ENCODE measurements at regions not wholly inside any gene's neighbourhood (a gene's known extent, or its start where the extent isn't known, plus 50 kb on each side); places are given as distances from the start of the nearest gene placed in this dataset.

DNA sequence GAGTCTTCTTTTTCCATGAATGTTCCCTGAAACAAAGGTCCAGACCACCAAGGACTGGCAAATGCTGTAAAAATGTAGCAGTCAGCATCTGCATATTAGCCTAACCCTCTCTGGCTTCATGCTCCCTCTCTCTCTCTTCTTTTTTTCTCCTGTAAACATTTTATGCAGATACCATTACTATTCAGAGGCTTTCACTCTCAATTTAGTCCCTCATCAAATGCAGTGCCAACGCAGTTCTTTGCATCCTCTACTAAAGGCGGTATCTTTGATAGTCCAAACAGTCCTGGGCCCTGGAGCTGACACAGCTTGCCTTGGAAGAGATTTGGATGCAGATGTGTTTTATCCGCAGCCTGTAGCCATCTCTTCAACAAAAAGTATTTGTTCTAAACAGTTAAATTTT is 167.1 kb upstream of the MMS22L start:
- no peaks in the 10 kb centered on the region for H4K20me1 ChIP-seq (ENCODE audit: insufficient read depth, low read length)
- FAIRE-seq: no peak
- Mint-ChIP-seq H3K4me1 (ENCODE audit: low read depth, unreplicated experiment) (no peaks in the 10 kb centered on the region), H3K4me3 (ENCODE audit: unreplicated experiment) (no peak overlapping the region), H3K36me3 (ENCODE audit: low read depth, unreplicated experiment) (no peaks in the 10 kb centered on the region), H3K27ac (ENCODE audit: unreplicated experiment) (no peak overlapping the region), H3K27me3 (ENCODE audit: low read depth, unreplicated experiment) (no peaks in the 10 kb centered on the region), H3K9me3 (ENCODE audit: unreplicated experiment) (no peaks in the 10 kb centered on the region)
- no peak overlapping the region for H3K9ac ChIP-seq (ENCODE audit: low read length)
- no peaks in the 10 kb centered on the region for H3K9me3 ChIP-seq (ENCODE audit: insufficient read depth, low read depth, low read length)
- no peak overlapping the region for H3K27ac ChIP-seq (ENCODE audit: low read depth, low read length)
- no peaks in the 10 kb centered on the region for H3K4me1 ChIP-seq (ENCODE audit: insufficient read depth, low read length)
- no peak for DNase-seq (ENCODE audit: low read depth)
- H3K79me2 ChIP-seq (ENCODE audit: insufficient read depth, low read length): no peaks in the 10 kb centered on the region
- no peaks in the 10 kb centered on the region for H3K36me3 ChIP-seq (ENCODE audit: insufficient read depth, low read length)
- no peak overlapping the region for H2AFZ ChIP-seq (ENCODE audit: low read depth, low read length)
- H3K4me2 ChIP-seq (ENCODE audit: low read length): no peak overlapping the region
- no peak for TF ChIP-seq EZH2 (IDR thresholded peaks at IDR 0.05; ENCODE audit: insufficient read depth, low read length)
- TF ChIP-seq, protein P1, sequence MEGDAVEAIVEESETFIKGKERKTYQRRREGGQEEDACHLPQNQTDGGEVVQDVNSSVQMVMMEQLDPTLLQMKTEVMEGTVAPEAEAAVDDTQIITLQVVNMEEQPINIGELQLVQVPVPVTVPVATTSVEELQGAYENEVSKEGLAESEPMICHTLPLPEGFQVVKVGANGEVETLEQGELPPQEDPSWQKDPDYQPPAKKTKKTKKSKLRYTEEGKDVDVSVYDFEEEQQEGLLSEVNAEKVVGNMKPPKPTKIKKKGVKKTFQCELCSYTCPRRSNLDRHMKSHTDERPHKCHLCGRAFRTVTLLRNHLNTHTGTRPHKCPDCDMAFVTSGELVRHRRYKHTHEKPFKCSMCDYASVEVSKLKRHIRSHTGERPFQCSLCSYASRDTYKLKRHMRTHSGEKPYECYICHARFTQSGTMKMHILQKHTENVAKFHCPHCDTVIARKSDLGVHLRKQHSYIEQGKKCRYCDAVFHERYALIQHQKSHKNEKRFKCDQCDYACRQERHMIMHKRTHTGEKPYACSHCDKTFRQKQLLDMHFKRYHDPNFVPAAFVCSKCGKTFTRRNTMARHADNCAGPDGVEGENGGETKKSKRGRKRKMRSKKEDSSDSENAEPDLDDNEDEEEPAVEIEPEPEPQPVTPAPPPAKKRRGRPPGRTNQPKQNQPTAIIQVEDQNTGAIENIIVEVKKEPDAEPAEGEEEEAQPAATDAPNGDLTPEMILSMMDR (IDR thresholded peaks at IDR 0.05; ENCODE audit: insufficient read depth, low read depth, low read length): no peak
- H3K27me3 ChIP-seq (ENCODE audit: insufficient read depth, low read length): no peaks in the 10 kb centered on the region
- no peak overlapping the region for H3K4me3 ChIP-seq (ENCODE audit: insufficient read depth, low read depth, low read length)

DNA sequence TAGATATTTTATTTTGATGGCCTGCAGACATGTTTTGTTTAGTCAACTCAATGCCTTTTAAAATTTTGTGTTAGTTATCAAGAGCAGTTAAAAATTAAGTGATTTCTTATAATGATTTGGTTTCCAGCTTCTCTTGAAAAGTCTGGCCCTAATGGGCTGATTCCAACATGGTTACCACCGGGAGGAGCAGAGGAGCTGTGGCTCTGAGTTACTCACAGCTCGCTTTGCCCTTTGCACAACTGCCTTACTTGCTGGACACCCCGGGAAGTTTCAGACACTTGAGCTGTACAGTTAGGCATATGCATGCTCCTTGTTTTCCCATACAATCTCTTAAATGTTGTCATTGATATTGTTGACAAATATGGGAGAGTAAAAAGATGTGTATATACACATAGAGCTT is 173.1 kb upstream of the MMS22L start:
- Mint-ChIP-seq H3K9me3 (ENCODE audit: unreplicated experiment) (no peaks in the 10 kb centered on the region), H3K4me3 (ENCODE audit: unreplicated experiment) (no peak overlapping the region), H3K36me3 (ENCODE audit: low read depth, unreplicated experiment) (no peaks in the 10 kb centered on the region), H3K27ac (ENCODE audit: unreplicated experiment) (no peak overlapping the region), H3K27me3 (ENCODE audit: low read depth, unreplicated experiment) (no peaks in the 10 kb centered on the region), H3K4me1 (ENCODE audit: low read depth, unreplicated experiment) (no peaks in the 10 kb centered on the region)
- no peak overlapping the region for H3K4me3 ChIP-seq (ENCODE audit: insufficient read depth, low read depth, low read length)
- no peak overlapping the region for H3K27ac ChIP-seq (ENCODE audit: low read depth, low read length)
- no peak for TF ChIP-seq EZH2 (IDR thresholded peaks at IDR 0.05; ENCODE audit: insufficient read depth, low read length)
- TF ChIP-seq, protein P1 (IDR thresholded peaks at IDR 0.05; ENCODE audit: insufficient read depth, low read depth, low read length): no peak
- H3K4me1 ChIP-seq (ENCODE audit: insufficient read depth, low read length): no peaks in the 10 kb centered on the region
- H3K4me2 ChIP-seq (ENCODE audit: low read length): no peak overlapping the region
- no peak overlapping the region for H3K9ac ChIP-seq (ENCODE audit: low read length)
- no peaks in the 10 kb centered on the region for H3K36me3 ChIP-seq (ENCODE audit: insufficient read depth, low read length)
- DNase-seq (ENCODE audit: low read depth): no peak
- FAIRE-seq: no peak
- no peaks in the 10 kb centered on the region for H3K9me3 ChIP-seq (ENCODE audit: insufficient read depth, low read depth, low read length)
- H2AFZ ChIP-seq (ENCODE audit: low read depth, low read length): no peak overlapping the region
- no peaks in the 10 kb centered on the region for H3K27me3 ChIP-seq (ENCODE audit: insufficient read depth, low read length)
- H3K79me2 ChIP-seq (ENCODE audit: insufficient read depth, low read length): no peaks in the 10 kb centered on the region
- H4K20me1 ChIP-seq (ENCODE audit: insufficient read depth, low read length): no peaks in the 10 kb centered on the region

DNA sequence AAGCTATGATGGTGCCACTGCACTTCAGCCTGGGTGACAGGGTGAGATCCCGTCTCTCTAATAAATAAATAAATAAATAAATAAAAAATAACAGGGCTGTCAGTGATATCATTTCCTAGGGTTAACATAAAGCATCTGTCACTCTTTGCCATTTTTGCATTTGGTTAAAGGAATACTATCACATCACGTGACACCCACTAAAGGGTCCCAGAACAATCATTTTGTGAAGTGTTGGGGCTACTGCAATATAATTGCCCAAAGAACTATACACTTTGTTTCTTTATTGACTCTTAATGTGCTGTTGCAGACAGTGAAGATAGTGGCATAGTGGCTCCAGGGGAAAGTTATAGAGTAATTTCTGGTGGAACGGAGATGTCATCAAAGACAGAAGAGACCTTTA is 176.5 kb upstream of the MMS22L start:
- H4K20me1 ChIP-seq (ENCODE audit: insufficient read depth, low read length): no peaks in the 10 kb centered on the region
- no peak overlapping the region for H3K4me2 ChIP-seq (ENCODE audit: low read length)
- H2AFZ ChIP-seq (ENCODE audit: low read depth, low read length): no peak overlapping the region
- Mint-ChIP-seq H3K9me3 (ENCODE audit: unreplicated experiment) (no peaks in the 10 kb centered on the region), H3K27ac (ENCODE audit: unreplicated experiment) (no peak overlapping the region), H3K27me3 (ENCODE audit: low read depth, unreplicated experiment) (no peaks in the 10 kb centered on the region), H3K4me1 (ENCODE audit: low read depth, unreplicated experiment) (no peaks in the 10 kb centered on the region), H3K36me3 (ENCODE audit: low read depth, unreplicated experiment) (no peaks in the 10 kb centered on the region), H3K4me3 (ENCODE audit: unreplicated experiment) (no peak overlapping the region)
- H3K36me3 ChIP-seq (ENCODE audit: insufficient read depth, low read length): no peaks in the 10 kb centered on the region
- H3K4me3 ChIP-seq (ENCODE audit: insufficient read depth, low read depth, low read length): no peak overlapping the region
- TF ChIP-seq EZH2 (IDR thresholded peaks at IDR 0.05; ENCODE audit: insufficient read depth, low read length): no peak
- TF ChIP-seq, protein P1 (IDR thresholded peaks at IDR 0.05; ENCODE audit: insufficient read depth, low read depth, low read length): no peak
- H3K9ac ChIP-seq (ENCODE audit: low read length): no peak overlapping the region
- FAIRE-seq (no peak), DNase-seq (ENCODE audit: low read depth) (no peak)
- H3K79me2 ChIP-seq (ENCODE audit: insufficient read depth, low read length): no peaks in the 10 kb centered on the region
- H3K9me3 ChIP-seq (ENCODE audit: insufficient read depth, low read depth, low read length): no peaks in the 10 kb centered on the region
- no peaks in the 10 kb centered on the region for H3K4me1 ChIP-seq (ENCODE audit: insufficient read depth, low read length)
- H3K27me3 ChIP-seq (ENCODE audit: insufficient read depth, low read length): no peaks in the 10 kb centered on the region
- H3K27ac ChIP-seq (ENCODE audit: low read depth, low read length): no peak overlapping the region
